ENCODE measurements at regions not wholly inside any gene's neighbourhood (a gene's known extent, or its start where the extent isn't known, plus 50 kb on each side); places are given as distances from the start of the nearest gene placed in this dataset.

DNA sequence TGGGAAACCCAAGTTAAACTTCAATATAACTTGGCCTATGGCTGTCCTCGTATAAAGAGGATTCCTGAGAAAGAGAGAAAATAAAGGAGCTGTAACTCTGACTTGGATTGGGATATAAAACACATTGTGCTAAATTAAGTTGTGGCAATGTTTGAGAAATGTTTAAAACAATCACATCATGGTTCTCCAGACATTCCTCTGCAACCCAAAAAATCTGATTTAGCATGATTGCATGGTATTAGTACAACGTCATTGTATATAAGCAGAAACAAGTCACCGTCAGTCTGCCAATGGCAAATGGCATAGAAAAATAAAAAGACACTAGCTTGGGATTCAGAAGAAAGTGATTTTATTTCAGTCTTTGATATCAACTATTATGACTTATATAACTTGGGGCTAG is 140.2 kb upstream of the FAM83B start:
- DNase-seq (ENCODE audit: low spot score in 2 of 2) (no peak), ATAC-seq (no peak)
- H3K4me3 Mint-ChIP-seq: no peak overlapping the region
- no peaks in the 10 kb centered on the region for H3K4me1 Mint-ChIP-seq
- no peak overlapping the region for H3K27ac Mint-ChIP-seq
- H3K36me3 Mint-ChIP-seq: no peaks in the 10 kb centered on the region
- peaks cover 3% of the 10 kb centered on the region for H3K9me3 Mint-ChIP-seq

- Mint-ChIP-seq H3K4me3 (no peak overlapping the region), H3K36me3 (no peaks in the 10 kb centered on the region), H3K4me1 (no peaks in the 10 kb centered on the region), H3K9me3 (peaks cover 3% of the 10 kb centered on the region), H3K27ac (no peak overlapping the region)
- DNase-seq (ENCODE audit: low spot score in 2 of 2) (no peak), ATAC-seq (no peak)
These were observed 139.5 kb upstream of the FAM83B start for GRCh38 chr6:54706844-54707605.

DNA sequence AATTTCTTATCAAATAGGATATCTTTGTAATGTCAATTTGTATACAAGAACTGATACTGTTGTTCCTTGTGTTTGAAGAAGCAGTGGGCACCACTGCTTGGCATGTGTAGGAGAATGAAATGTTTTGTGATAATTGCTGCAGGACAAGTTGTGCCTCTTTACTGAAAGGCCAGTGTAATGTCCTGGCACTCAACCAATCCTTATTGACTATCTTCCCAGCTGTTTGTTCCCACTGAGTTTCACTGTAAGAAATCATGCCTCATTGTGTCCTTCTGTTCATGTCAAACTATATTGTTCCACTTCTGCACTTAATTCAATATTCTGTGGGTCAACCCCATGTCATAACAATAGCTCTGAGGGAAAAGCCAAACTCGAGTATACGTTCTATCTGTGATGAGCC is 136.1 kb upstream of the FAM83B start:
- Mint-ChIP-seq H3K36me3 (no peaks in the 10 kb centered on the region), H3K9me3 (no peaks in the 10 kb centered on the region), H3K4me1 (no peaks in the 10 kb centered on the region), H3K27ac (no peak overlapping the region), H3K4me3 (no peak overlapping the region)
- ATAC-seq (no peak), DNase-seq (ENCODE audit: low spot score in 2 of 2) (no peak)

GRCh38 chr6:54716010-54716409 is 130.6 kb upstream of the FAM83B start:
- Mint-ChIP-seq H3K36me3 (no peaks in the 10 kb centered on the region), H3K4me1 (no peaks in the 10 kb centered on the region), H3K4me3 (no peak overlapping the region), H3K27ac (no peak overlapping the region), H3K9me3 (peaks cover 8% of the 10 kb centered on the region)
- DNase-seq (ENCODE audit: low spot score in 2 of 2) (no peak), ATAC-seq (no peak)

GRCh38 chr6:54716877-54717276 is 129.7 kb upstream of the FAM83B start:
- H3K27ac Mint-ChIP-seq: no peak overlapping the region
- no peak overlapping the region for H3K4me3 Mint-ChIP-seq
- H3K9me3 Mint-ChIP-seq: peaks cover 8% of the 10 kb centered on the region
- no peaks in the 10 kb centered on the region for H3K4me1 Mint-ChIP-seq
- no peak for ATAC-seq
- H3K36me3 Mint-ChIP-seq: no peaks in the 10 kb centered on the region
- DNase-seq (ENCODE audit: low spot score in 2 of 2): no peak

DNA sequence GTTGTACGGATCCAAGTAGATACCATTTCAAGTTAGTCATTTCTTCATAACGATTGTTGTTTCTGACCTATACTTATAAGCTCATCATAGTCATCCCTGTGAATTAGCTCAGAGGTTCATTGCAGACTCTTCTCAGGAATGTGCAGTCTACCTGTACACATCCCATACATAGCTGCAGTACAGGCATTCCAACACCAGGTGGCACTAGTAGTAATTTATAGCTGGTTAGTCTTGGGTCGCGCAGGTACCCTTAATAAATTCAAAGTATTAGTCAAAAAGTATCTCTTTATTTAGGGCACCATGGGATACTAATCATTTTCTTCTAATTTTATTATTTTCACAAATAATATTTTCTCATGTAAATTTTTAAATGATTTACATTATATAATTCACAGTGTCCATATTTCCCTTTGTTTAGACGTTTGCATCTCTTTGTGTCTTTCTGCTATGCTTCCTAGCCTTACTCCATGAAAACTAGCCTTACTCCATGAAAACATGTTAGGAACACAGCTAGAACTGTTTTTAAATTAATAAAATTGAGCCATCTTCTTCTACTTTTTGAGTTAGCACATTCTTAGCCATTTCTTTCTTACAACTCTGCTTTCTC is 128.6 kb upstream of the FAM83B start:
- peak; percentile 5 to 57 for DNase-seq (ENCODE audit: low spot score in 2 of 2)
- no peaks in the 10 kb centered on the region for H3K36me3 Mint-ChIP-seq
- H3K27ac Mint-ChIP-seq: no peak overlapping the region
- peaks cover 8% of the 10 kb centered on the region for H3K9me3 Mint-ChIP-seq
- H3K4me3 Mint-ChIP-seq: no peak overlapping the region
- ATAC-seq: no peak
- H3K4me1 Mint-ChIP-seq: no peaks in the 10 kb centered on the region

- peaks cover 8% of the 10 kb centered on the region for H3K9me3 Mint-ChIP-seq
- H3K4me3 Mint-ChIP-seq: no peak overlapping the region
- no peaks in the 10 kb centered on the region for H3K36me3 Mint-ChIP-seq
- DNase-seq (ENCODE audit: low spot score in 2 of 2): no peak
- H3K27ac Mint-ChIP-seq: no peak overlapping the region
- ATAC-seq: no peak
- H3K4me1 Mint-ChIP-seq: no peaks in the 10 kb centered on the region
These were observed 128.0 kb upstream of the FAM83B start for GRCh38 chr6:54718541-54719023.

GRCh38 chr6:54719131-54719530 is 127.4 kb upstream of the FAM83B start:
- Mint-ChIP-seq H3K4me3 (no peak overlapping the region), H3K9me3 (peaks cover 8% of the 10 kb centered on the region), H3K27ac (no peak overlapping the region), H3K4me1 (no peaks in the 10 kb centered on the region), H3K36me3 (no peaks in the 10 kb centered on the region)
- no peak for ATAC-seq
- no peak for DNase-seq (ENCODE audit: low spot score in 2 of 2)

DNA sequence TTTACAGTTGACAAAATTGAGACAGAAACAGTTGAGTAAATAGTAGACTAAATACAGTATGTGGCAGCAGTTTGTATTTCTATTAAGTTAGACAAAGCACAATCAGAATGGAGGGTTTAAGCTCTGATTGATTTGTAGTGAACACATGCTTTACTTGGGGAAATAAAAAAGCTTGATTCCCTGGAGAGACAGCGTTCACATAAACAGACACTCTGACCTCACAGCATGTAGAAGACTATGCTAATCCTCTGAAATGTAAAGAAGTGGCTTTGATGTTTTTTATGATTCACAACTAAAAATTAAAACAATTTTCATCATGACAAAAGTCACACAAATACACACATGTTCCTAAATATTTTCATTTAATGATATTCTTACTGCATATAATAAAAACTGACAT is 126.9 kb upstream of the FAM83B start:
- DNase-seq (ENCODE audit: low spot score in 2 of 2) (no peak), ATAC-seq (no peak)
- H3K27ac Mint-ChIP-seq: no peak overlapping the region
- no peak overlapping the region for H3K4me3 Mint-ChIP-seq
- H3K36me3 Mint-ChIP-seq: no peaks in the 10 kb centered on the region
- H3K4me1 Mint-ChIP-seq: no peaks in the 10 kb centered on the region
- peaks cover 8% of the 10 kb centered on the region for H3K9me3 Mint-ChIP-seq

GRCh38 chr6:54722328-54722727 is 124.2 kb upstream of the FAM83B start:
- H3K36me3 Mint-ChIP-seq: no peaks in the 10 kb centered on the region
- no peak for ATAC-seq
- H3K4me1 Mint-ChIP-seq: no peaks in the 10 kb centered on the region
- no peak for DNase-seq (ENCODE audit: low spot score in 2 of 2)
- H3K27ac Mint-ChIP-seq: no peak overlapping the region
- peaks cover 4% of the 10 kb centered on the region for H3K9me3 Mint-ChIP-seq
- H3K4me3 Mint-ChIP-seq: no peak overlapping the region

DNA sequence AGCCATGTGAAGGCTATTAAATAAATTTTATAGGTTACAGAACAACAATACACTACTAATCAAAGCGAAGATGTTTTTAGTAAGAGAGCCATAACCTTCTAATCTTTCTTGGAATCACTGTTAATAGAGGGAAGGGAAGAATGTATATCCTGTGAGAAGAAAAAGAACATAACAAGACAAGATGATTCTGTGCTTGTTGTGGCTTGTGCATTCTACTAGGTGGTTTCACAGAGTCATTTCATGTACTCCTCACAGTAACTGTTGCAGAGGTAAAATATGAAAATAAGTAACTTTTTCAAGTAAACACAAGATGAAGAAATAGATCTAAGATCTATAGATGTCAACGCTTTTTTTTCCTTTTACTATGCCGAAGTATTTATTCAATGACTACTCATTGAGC is 116.9 kb upstream of the FAM83B start:
- DNase-seq (ENCODE audit: low spot score in 2 of 2) (no peak), ATAC-seq (no peak)
- Mint-ChIP-seq H3K9me3 (peaks cover 18% of the 10 kb centered on the region), H3K4me1 (no peaks in the 10 kb centered on the region), H3K36me3 (no peaks in the 10 kb centered on the region), H3K4me3 (no peak overlapping the region), H3K27ac (no peak overlapping the region)

- Mint-ChIP-seq H3K27ac (no peak overlapping the region), H3K4me3 (no peak overlapping the region), H3K9me3 (peaks cover 18% of the 10 kb centered on the region), H3K4me1 (no peaks in the 10 kb centered on the region), H3K36me3 (no peaks in the 10 kb centered on the region)
- no peak for ATAC-seq
- DNase-seq (ENCODE audit: low spot score in 2 of 2): no peak
These were observed 115.6 kb upstream of the FAM83B start for GRCh38 chr6:54730767-54731630.

GRCh38 chr6:54737247-54737646 is 109.3 kb upstream of the FAM83B start:
- Mint-ChIP-seq H3K9me3 (peaks cover 18% of the 10 kb centered on the region), H3K36me3 (no peaks in the 10 kb centered on the region), H3K4me1 (no peaks in the 10 kb centered on the region), H3K27ac (no peak overlapping the region), H3K4me3 (no peak overlapping the region)
- no peak for ATAC-seq
- DNase-seq (ENCODE audit: low spot score in 2 of 2): no peak

GRCh38 chr6:54747955-54748354 is 98.6 kb upstream of the FAM83B start:
- H3K4me1 Mint-ChIP-seq: no peaks in the 10 kb centered on the region

DNA sequence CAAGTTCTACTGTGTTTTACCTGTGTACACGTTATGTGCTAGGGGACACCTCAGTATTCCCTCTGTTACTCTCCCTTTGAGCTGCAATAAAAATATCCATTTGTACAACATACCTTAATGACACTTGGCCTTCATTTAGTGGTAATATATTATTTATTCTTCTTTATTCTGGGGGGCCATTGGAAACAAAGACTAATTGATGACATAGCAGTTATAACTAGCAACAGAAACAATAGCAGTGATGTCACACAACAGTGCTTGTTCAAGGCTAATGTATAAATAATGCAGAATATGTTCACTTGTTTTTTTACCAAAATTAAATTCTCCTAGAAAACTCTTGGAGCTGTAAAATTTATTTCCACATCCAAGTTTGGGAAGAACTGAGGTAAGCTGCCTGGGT is 92.2 kb upstream of the FAM83B start:
- H3K27ac Mint-ChIP-seq: no peak overlapping the region
- peaks cover 3% of the 10 kb centered on the region for H3K9me3 Mint-ChIP-seq
- ATAC-seq (no peak), DNase-seq (ENCODE audit: low spot score in 2 of 2) (no peak)
- H3K36me3 Mint-ChIP-seq: no peaks in the 10 kb centered on the region
- H3K4me3 Mint-ChIP-seq: no peak overlapping the region
- H3K4me1 Mint-ChIP-seq: no peaks in the 10 kb centered on the region

More at GRCh38 chr6:54747955-54748354, 98.6 kb upstream of the FAM83B start:
- Mint-ChIP-seq H3K27ac (no peak overlapping the region), H3K9me3 (peaks cover 21% of the 10 kb centered on the region), H3K36me3 (no peaks in the 10 kb centered on the region), H3K4me3 (no peak overlapping the region)
- no peak for DNase-seq (ENCODE audit: low spot score in 2 of 2)
- ATAC-seq: no peak
